H1 (cell line): ENCODE measurements at regions not wholly inside any gene's neighbourhood (a gene's known extent, or its start where the extent isn't known, plus 50 kb on each side); places are given as distances from the start of the nearest gene placed in this dataset.

Source experiments
- CTCF ChIA-PET: fragments of 300-600 bp; sonication (Branson Sonifier 250); formaldehyde crosslinking; loops from one replicate; lab custom pipeline; 2021; ENCODE audit not compliant: partially characterized antibody; lab: Charles Lee
- POLR2A ChIA-PET: fragments of 300-600 bp; sonication (Branson Sonifier 250); formaldehyde crosslinking; loops from one replicate; lab custom pipeline; 2021; ENCODE audit warnings: inconsistent platforms; ENCODE audit not compliant: partially characterized antibody; lab: Charles Lee
- DNase-seq, 2 experiments: peaks; one replicate each; pipeline versions ENCODE4 v3.0.0 to v3.0.0-alpha.2; 2010 to 2022; ENCODE audit warnings: low spot score in 2 of 2, low read depth in 1 of 2, mixed read lengths in 1 of 2
- FAIRE-seq: peaks from 2 replicates; lab custom pipeline; 2011; peaks lifted over from hg19 to GRCh38; lab: Jason Lieb, UNC
- H2AFZ ChIP-seq: 2 replicates; pipeline ENCODE4 v1.8.1; 2012; ENCODE audit warnings: low read length, inconsistent platforms
- H2AK5ac ChIP-seq: 2 replicates; pipeline ENCODE4 v1.6.1; 2013; ENCODE audit warnings: low read depth, low read length
- H2BK120ac ChIP-seq: replicated peaks from 2 replicates; pipeline ENCODE3; 2013; ENCODE audit warnings: low read depth, low read length, inconsistent platforms
- H2BK12ac ChIP-seq: 2 replicates; pipeline ENCODE4 v1.6.1; 2013; ENCODE audit warnings: low read depth, low read length
- H2BK15ac ChIP-seq: 2 replicates; pipeline ENCODE4 v1.6.1; 2013; ENCODE audit warnings: low read length
- H2BK20ac ChIP-seq: 2 replicates; pipeline ENCODE4 v1.6.1; 2013; ENCODE audit warnings: low read length
- H2BK5ac ChIP-seq: 2 replicates; pipeline ENCODE4 v1.6.1; 2013; ENCODE audit warnings: low read depth, low read length
- H3K14ac ChIP-seq: 2 replicates; pipeline ENCODE4 v1.6.1; 2013; ENCODE audit warnings: inconsistent platforms; ENCODE audit not compliant: insufficient read length
- H3K18ac ChIP-seq: 2 replicates; pipeline ENCODE4 v1.6.1; 2013; ENCODE audit warnings: low read length; ENCODE audit errors: extremely low read depth
- H3K23ac ChIP-seq: 2 replicates; pipeline ENCODE4 v1.6.1; 2013; ENCODE audit warnings: inconsistent platforms; ENCODE audit not compliant: insufficient read length
- H3K23me2 ChIP-seq: 2 replicates; pipeline ENCODE4 v1.6.1; 2013; ENCODE audit warnings: low read depth, low read length
- H3K27ac ChIP-seq: 2 replicates; pipeline ENCODE4 v1.6.1; 2011; ENCODE audit warnings: low read depth, low read length, inconsistent platforms
- H3K27me3 ChIP-seq, 4 experiments: replicated peaks in 1 of 4; 1 replicate in 1 of 4; 2 replicates in 3 of 4; pipeline versions ENCODE4 v1.6.1 to v1.8.1; 2011 to 2013; ENCODE audit warnings: low read length in 3 of 4, mild to moderate bottlenecking in 3 of 4, inconsistent platforms in 2 of 4, mixed read lengths in 2 of 4, moderate library complexity in 1 of 4; ENCODE audit not compliant: control insufficient read depth in 3 of 4, insufficient read depth in 3 of 4; ENCODE audit errors: extremely low read depth in 1 of 4
- H3K36me3 ChIP-seq, 4 experiments: 2 replicates each; pipeline versions ENCODE4 v1.6.1 to v1.8.1; 2011 to 2013; ENCODE audit warnings: mild to moderate bottlenecking in 4 of 4, low read length in 3 of 4, moderate library complexity in 2 of 4, control low read depth in 1 of 4, inconsistent platforms in 1 of 4; ENCODE audit not compliant: insufficient read depth in 4 of 4, control insufficient read depth in 2 of 4
- H3K4ac ChIP-seq: replicated peaks from 2 replicates; pipeline ENCODE3; 2013; ENCODE audit warnings: low read length, low read depth, mixed read lengths, inconsistent platforms; ENCODE audit not compliant: insufficient read length
- H3K4me1 ChIP-seq, 4 experiments: replicated peaks in 1 of 4; 1 replicate in 1 of 4; 2 replicates in 3 of 4; pipeline versions ENCODE4 v1.6.1 to v1.8.1; 2011 to 2013; ENCODE audit warnings: low read length in 3 of 4, inconsistent platforms in 2 of 4, mixed read lengths in 1 of 4; ENCODE audit not compliant: insufficient read depth in 4 of 4, control insufficient read depth in 3 of 4
- H3K4me2 ChIP-seq, 2 experiments: 2 replicates each; pipeline versions ENCODE4 v1.6.1 to v1.8.1; 2011 to 2013; ENCODE audit warnings: low read depth in 2 of 2, low read length in 2 of 2, control low read depth in 1 of 2, inconsistent platforms in 1 of 2, mild to moderate bottlenecking in 1 of 2; ENCODE audit not compliant: insufficient read depth in 1 of 2
- H3K4me3 ChIP-seq, 4 experiments: fragments of 200-600, 300-600 bp in 1 of 4; sonication (generic), shearing (Covaris generic), sonication (Bioruptor Twin) in 1 of 4; 2 replicates each; pipeline versions ENCODE4 v1.5.1 to v1.8.1; 2011 to 2016; ENCODE audit warnings: low read length in 4 of 4, low read depth in 3 of 4, control low read depth in 2 of 4, inconsistent platforms in 2 of 4, mild to moderate bottlenecking in 2 of 4, mixed read lengths in 1 of 4, moderate library complexity in 1 of 4; ENCODE audit not compliant: insufficient read depth in 2 of 4; ENCODE audit errors: extremely low read depth in 1 of 4
- H3K56ac ChIP-seq: replicated peaks from 2 replicates; pipeline ENCODE3; 2013; ENCODE audit warnings: low read depth, mild to moderate bottlenecking, mixed read lengths, low read length, inconsistent platforms; ENCODE audit not compliant: insufficient read length
- H3K79me1 ChIP-seq: 2 replicates; pipeline ENCODE4 v1.6.1; 2013; ENCODE audit warnings: low read depth, low read length, control low read depth
- H3K79me2 ChIP-seq, 2 experiments: 2 replicates each; pipeline versions ENCODE4 v1.6.1 to v1.8.1; 2012 to 2013; ENCODE audit warnings: low read length in 2 of 2, mild to moderate bottlenecking in 2 of 2, inconsistent platforms in 1 of 2; ENCODE audit not compliant: insufficient read depth in 2 of 2, control insufficient read depth in 1 of 2
- H3K9ac ChIP-seq, 4 experiments: replicated peaks in 1 of 4; 1 replicate in 1 of 4; 2 replicates in 3 of 4; pipeline versions ENCODE4 v1.6.1 to v1.8.1; 2011 to 2013; ENCODE audit warnings: low read depth in 3 of 4, low read length in 3 of 4, control low read depth in 2 of 4, mild to moderate bottlenecking in 2 of 4, moderate library complexity in 2 of 4, inconsistent platforms in 1 of 4; ENCODE audit errors: extremely low read depth in 1 of 4
- H3K9me3 ChIP-seq, 2 experiments: 2 replicates each; pipeline versions ENCODE4 v1.6.1 to v1.8.1; 2012 to 2013; ENCODE audit warnings: mild to moderate bottlenecking in 2 of 2, moderate library complexity in 2 of 2, control low read depth in 1 of 2, inconsistent platforms in 1 of 2, low read depth in 1 of 2, low read length in 1 of 2, mixed read lengths in 1 of 2; ENCODE audit not compliant: insufficient read depth in 2 of 2
- H4K20me1 ChIP-seq, 2 experiments: replicated peaks in 1 of 2; 2 replicates each; pipeline versions ENCODE3 to v1.8.1; 2011 to 2013; ENCODE audit warnings: inconsistent platforms in 2 of 2, low read length in 2 of 2, mild to moderate bottlenecking in 1 of 2; ENCODE audit not compliant: insufficient read depth in 2 of 2, control insufficient read depth in 1 of 2
- H4K5ac ChIP-seq: 2 replicates; pipeline ENCODE4 v1.6.1; 2013; ENCODE audit warnings: low read length, low read depth, mixed read lengths, inconsistent platforms; ENCODE audit not compliant: insufficient read length
- H4K8ac ChIP-seq: 2 replicates; pipeline ENCODE4 v1.8.0; 2013; ENCODE audit warnings: mild to moderate bottlenecking, moderate library complexity, low read length, inconsistent platforms; ENCODE audit not compliant: insufficient read depth; ENCODE audit errors: extremely low read depth
- H4K91ac ChIP-seq: replicated peaks from 2 replicates; pipeline ENCODE3; 2013; ENCODE audit warnings: low read length, mixed read lengths, inconsistent platforms; ENCODE audit not compliant: insufficient read length
- CTBP2 ChIP-seq: IDR thresholded peaks from 2 replicates; pipeline ENCODE4 v1.7.0; 2011; ENCODE audit warnings: borderline replicate concordance, mild to moderate bottlenecking, moderate library complexity, mixed read lengths, low read length; ENCODE audit not compliant: insufficient read depth, insufficient read length
- GABPA ChIP-seq: IDR thresholded peaks from 2 replicates; pipeline ENCODE4 v1.6.1; 2011; ENCODE audit warnings: mild to moderate bottlenecking, low read length, moderate library complexity, borderline replicate concordance; ENCODE audit not compliant: insufficient read depth
- KDM1A ChIP-seq: fragments of 200-600, 300-600 bp; sonication (generic); IDR thresholded peaks from 2 replicates; pipeline ENCODE4 v1.7.1; 2016; ENCODE audit warnings: mild to moderate bottlenecking, low read length, borderline replicate concordance
- POLR2AphosphoS5 ChIP-seq: IDR thresholded peaks from 2 replicates; pipeline ENCODE4 v1.6.1; 2011; ENCODE audit warnings: low read depth, low read length
- SIRT6 ChIP-seq: IDR thresholded peaks from one replicate; pipeline ENCODE4 v1.7.1; 2012; ENCODE audit warnings: low read length, inconsistent platforms
- TCF12 ChIP-seq: IDR thresholded peaks from 2 replicates; pipeline ENCODE4 v1.6.1; 2011; ENCODE audit warnings: low read depth, mild to moderate bottlenecking, low read length
- WGBS, 2 experiments: shearing (Covaris generic) in 1 of 2; methylation state at CpG; one replicate each; pipeline versions ENCODE4 v1.1.6 to v1.1.7; 2013 to 2015; ENCODE audit warnings: low lambda C conversion rate in 2 of 2, mixed read lengths in 2 of 2, inconsistent platforms in 1 of 2, low coverage in 1 of 2, missing lambda C conversion rate in 1 of 2; ENCODE audit not compliant: insufficient replicate concordance in 2 of 2, insufficient coverage in 1 of 2, insufficient read length in 1 of 2; ENCODE audit errors: extremely low coverage in 1 of 2, missing lambda C conversion rate in 1 of 2; 5-methylcytosine and 5-hydroxymethylcytosine counted together

- no peaks in the 10 kb centered on the region for H3K23me2 ChIP-seq
- no peaks in the 10 kb centered on the region for H3K9me3 ChIP-seq
- no peak overlapping the region for H2BK15ac ChIP-seq
- H2BK12ac ChIP-seq: no peak overlapping the region
- 78% methylated on average over 10 of the region's 10 CpGs; no CpG with 5 or more reads in 1 of the 2 experiments for WGBS, 2 experiments
- no peak overlapping the region for H4K91ac ChIP-seq
- no peak overlapping the region for H4K8ac ChIP-seq
- H4K20me1 ChIP-seq: no peaks in the 10 kb centered on the region
- H2BK5ac ChIP-seq: no peak overlapping the region
- no peaks in the 10 kb centered on the region for H3K36me3 ChIP-seq
- H3K4me2 ChIP-seq: no peak overlapping the region
- no peak overlapping the region for H2AK5ac ChIP-seq
- no peak overlapping the region for H3K4me3 ChIP-seq
- no peak overlapping the region for H2BK120ac ChIP-seq
- no peak overlapping the region for H2BK20ac ChIP-seq
- no peak overlapping the region for H3K14ac ChIP-seq
- H3K79me2 ChIP-seq: no peaks in the 10 kb centered on the region
- no peak overlapping the region for H3K4ac ChIP-seq
- H4K5ac ChIP-seq: no peak overlapping the region
- no peak overlapping the region for H3K27ac ChIP-seq
- H3K18ac ChIP-seq: no peak overlapping the region
- no peak for TF ChIP-seq SIRT6
- TF ChIP-seq KDM1A: no peak
- TF ChIP-seq POLR2AphosphoS5: no peak
- no peak for TF ChIP-seq GABPA
- TF ChIP-seq TCF12: no peak
- TF ChIP-seq CTBP2: no peak
- no peak overlapping the region for H2AFZ ChIP-seq
- H3K23ac ChIP-seq: no peak overlapping the region
- CTCF ChIA-PET: no interaction called here
- no peaks in the 10 kb centered on the region for H3K4me1 ChIP-seq
- DNase-seq: no peak
- H3K56ac ChIP-seq: no peak overlapping the region
- no peak for FAIRE-seq
- POLR2A ChIA-PET: interaction anchor here (1.5 kb wide), 1 partner anchor 12 kb away, joined by 4 read pairs; no protein-coding TSS in a partner anchor
- no peaks in the 10 kb centered on the region for H3K79me1 ChIP-seq
- H3K27me3 ChIP-seq: no peaks in the 10 kb centered on the region
- H3K9ac ChIP-seq: no peak overlapping the region
Measured at GRCh38 chr20:51104960-51105920, 82.3 kb upstream of the KCNG1 start.
